NCI-H345 (cell line): ENCODE measurements at regions not wholly inside any gene's neighbourhood (a gene's known extent, or its start where the extent isn't known, plus 50 kb on each side); places are given as distances from the start of the nearest gene placed in this dataset.
"Not testable (repeated sequence)": the region's sequence is repeated elsewhere in the genome, so short reads cannot be mapped to it uniquely, and the experiment has no call there.

Experiments
- DNase-seq: peaks from one replicate; lab custom pipeline; 2025; lab: John Stamatoyannopoulos, UW

DNA sequence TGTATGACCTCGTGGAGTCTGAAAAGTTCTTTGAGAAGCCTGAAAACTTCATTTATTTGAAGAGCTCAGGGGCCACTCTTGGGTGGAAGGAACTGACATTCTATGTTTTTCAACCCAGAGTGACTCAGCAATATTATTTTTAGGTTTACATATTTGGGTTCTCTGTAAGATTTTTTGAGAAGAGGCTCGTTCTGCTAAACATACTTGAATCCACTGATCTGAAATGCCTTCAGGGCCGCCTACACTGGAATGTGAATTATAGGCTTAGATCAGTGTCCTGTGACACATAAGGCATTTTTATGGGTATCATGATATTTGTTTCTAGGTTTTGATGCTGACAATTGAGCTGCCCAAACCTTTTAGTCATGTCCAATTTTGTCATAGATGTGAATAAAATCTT lies 86.2 kb downstream of the PSAT1 start:
- no peak for DNase-seq

DNA sequence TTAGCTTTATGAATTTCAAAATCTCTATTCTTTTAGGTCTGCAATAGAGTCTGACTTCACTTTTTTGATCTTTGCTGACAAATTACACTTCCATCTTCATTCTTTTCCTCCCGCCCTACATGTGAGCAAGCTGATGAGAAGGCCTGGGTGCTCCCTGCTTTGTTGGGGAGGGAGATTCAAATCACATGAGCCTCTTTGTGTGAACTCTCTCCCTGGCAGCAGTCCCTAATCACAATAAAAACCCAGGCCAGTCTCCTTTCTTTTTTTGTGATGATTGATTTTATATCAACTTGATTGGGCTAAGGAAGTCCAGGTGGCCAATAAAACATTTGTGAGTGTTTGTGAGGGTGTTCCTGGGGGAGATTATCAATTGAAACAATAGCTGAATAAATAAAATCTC lies 89.4 kb downstream of the PSAT1 start:
- DNase-seq, result no peak

DNA sequence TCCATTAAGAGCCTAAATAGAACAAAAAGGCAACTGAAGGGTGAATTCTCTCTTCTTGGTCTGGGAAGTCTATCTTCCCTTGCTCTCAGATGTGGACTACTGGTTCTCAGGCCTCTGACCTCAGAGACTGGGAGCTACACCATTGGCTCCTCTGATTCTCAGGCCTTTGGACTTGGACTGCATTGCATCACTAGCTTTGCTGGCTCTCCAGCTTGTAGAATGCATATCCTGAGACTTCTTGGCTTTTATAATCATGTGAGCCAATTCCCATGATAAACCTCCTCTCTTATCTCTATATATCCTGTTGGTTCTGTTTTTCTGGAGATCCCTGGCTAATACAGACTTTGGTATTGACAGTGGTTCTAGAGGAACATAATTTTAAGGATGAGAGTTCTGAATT lies 89.8 kb downstream of the PSAT1 start:
- no peak for DNase-seq

DNA sequence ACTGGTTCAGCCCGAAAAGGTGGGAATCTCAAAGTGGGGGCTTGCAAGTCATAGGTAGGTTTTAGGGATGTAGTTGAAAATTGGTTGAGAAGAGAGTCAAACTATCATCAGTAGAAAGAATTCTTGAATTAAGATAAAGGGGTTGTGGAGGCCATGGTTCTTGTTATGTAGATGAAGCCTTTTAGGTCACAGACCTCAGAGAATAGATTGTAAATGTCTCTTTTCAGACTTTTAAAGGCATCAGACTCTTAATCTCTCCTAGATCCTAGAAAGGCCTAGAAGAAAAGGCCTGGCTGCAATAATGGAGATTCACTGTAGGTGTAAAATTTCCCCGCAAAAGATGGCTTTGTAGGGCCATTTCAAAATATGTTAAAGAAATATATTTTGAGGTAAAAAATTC lies 96.4 kb downstream of the PSAT1 start:
- no peak for DNase-seq

DNA sequence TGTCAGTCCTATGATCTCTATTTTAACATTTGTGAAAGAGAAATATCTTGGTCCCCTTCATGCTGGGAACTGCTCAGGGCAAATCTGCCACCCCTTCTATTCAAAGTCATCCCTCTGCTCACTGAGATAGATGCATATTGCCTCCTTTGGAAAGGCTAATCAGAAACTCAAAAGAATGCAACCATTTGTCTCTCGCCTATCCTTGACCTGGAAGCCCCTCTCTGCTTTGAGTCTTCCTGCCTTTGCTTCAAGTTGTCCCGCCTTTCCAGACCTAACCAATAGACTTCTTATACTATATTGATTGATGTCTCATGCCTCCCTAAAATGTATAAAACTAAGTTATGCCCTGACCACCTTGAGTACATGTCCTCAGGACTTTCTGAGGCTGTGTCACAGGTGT lies 97.0 kb downstream of the PSAT1 start:
- DNase-seq, result no peak

DNA sequence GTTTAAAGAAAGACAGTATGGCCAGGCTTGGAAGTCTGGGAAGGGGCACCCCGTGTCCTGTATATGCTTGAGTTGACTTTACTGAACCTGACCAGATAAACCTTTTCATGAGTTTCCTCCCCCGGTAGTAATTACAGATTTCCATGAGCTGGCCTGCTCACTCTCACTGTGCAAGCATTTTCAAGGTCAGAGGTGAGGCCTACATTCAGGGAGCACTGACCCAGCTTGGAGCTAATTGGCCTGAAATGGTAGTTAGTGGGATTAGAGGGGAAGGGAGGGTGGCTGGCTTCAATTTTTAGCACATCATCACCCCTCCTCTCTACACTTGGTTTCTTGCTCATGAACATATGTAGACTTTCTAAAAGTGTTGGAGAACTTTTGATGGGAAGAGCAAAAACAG lies 99.2 kb downstream of the PSAT1 start:
- no peak for DNase-seq

DNA sequence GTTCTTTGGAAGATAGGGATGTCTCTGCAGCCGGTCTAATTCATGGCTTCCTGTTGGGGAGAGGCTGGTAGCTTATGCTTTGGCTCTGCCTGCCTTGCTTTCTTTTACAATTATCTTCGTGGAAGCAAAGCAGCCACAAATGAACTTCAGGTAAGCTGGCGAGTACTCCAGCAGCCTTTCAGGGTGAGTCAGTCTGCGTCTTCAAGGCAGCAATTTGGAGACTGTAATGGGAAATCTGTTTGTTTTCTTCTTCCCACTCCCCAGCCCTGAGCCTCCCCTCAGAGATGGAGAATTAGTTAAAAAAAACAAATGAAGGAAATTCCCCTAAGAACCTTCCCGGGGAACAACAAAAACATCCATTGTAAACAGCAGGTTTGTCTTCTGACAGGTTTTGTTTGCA lies 100.1 kb downstream of the PSAT1 start:
- no peak for DNase-seq

DNA sequence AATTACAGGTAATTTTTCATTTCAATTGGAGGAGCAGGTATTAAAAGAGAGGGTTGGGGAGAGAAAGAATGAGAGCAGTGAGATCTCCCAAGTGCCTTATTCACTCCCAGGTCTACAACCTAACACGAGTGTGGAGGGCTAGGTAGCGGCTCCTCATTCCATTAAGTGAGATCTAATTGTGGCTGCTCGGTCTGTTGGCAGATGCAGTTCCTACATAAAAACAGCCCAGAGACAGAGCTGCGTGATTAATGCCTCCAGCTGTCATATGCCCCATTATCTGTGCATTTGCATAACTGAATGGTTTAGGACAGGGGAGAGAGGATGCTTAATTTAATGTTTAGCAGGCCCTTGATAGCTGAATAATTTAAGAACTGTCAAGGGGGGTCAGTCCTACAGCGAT lies 100.5 kb downstream of the PSAT1 start:
- DNase-seq, result no peak

DNA sequence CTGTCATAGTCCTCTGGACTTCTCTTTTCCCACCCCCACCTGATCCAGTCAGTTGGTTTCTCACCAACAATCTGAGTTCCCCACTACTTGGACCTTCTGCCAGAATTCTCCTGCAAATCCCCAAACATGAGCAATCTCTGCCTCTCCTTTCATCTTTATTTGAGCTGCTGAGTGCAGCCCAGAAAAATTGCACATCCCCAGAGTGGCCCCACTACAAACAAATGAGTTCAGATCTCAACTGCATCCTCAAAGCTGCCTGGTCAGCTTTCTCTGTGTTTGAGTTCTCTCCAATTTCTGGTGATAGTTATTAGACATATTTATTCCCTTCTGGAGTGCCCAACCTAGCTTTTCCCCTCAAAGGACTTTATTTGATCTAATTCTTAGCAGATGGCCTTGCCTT lies 102.2 kb downstream of the PSAT1 start:
- no peak for DNase-seq

DNA sequence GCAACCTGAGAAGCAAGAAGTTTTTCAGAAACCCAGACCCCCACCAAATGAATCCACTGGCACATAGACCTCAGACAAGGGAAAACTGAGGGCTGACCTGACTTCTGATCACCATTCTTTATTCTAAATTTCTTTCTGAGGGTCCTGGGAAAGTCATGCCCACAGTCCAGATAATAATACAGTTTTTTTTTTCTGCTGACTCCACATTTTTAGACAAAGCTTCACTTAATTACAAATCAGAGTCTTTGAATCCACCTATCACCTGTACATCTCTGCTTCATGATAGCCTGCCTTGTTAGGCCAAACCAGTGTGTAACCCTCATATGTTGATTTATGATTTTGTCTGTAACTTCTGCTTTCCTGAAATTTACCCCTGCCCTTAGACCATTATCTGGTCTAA lies 103.6 kb downstream of the PSAT1 start:
- DNase-seq, result no peak

DNA sequence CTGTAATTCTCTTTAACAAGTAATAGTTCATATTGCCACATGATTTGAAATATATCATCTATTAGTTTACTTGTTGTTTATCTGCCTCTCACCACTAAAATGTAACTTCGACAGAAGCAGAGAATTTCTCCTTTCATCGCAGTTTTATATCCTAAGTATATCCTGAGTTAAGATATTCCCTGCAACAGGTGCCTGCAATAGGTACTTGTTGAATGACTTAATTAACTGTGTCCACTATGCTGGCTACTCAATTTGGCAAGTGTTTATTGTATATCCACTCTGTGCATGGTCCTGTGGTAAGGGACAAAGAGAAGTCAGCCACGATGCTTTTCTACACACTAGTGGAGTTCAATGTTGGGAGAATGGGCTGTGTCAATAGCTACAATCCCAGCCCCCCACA lies 108.5 kb downstream of the PSAT1 start:
- no peak for DNase-seq

DNA sequence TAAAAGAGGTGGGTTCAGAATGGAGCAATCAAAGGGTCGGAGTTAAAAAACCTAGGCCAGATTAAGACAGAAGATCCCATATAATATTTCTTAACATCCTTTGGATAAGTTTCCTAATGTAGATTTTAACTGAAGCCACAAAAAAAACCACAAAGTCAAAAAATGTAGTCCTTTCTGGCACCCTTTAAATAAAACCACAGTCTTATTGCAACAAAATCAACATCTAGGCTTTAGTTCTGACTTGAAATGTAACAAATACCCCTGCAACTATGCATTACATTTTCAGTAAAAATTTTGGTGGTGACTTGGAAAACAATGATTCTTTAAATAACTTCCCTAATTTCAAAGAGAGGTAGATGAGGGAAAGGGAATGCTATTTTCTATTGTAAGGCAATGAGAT lies 109.2 kb downstream of the PSAT1 start:
- no peak for DNase-seq

DNA sequence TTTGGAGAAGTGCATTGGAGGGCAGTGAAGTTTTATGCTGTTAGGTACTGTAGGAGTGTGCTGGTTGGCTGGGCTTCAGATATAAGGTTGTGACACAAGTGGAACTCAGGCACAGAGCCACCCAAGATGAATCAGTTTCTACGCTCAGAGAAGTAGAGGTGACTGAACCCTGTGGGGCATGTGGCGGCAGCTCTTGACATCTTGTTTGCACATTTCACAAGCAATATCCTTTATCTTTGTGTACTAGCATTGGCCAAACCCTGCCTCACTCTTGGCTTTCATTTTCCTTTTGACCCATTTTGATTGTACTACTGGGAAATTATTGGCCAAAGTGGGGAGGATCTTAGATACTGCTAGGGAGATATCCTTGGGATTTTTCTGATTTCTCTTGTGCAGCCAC lies 110.0 kb downstream of the PSAT1 start:
- no peak for DNase-seq

DNA sequence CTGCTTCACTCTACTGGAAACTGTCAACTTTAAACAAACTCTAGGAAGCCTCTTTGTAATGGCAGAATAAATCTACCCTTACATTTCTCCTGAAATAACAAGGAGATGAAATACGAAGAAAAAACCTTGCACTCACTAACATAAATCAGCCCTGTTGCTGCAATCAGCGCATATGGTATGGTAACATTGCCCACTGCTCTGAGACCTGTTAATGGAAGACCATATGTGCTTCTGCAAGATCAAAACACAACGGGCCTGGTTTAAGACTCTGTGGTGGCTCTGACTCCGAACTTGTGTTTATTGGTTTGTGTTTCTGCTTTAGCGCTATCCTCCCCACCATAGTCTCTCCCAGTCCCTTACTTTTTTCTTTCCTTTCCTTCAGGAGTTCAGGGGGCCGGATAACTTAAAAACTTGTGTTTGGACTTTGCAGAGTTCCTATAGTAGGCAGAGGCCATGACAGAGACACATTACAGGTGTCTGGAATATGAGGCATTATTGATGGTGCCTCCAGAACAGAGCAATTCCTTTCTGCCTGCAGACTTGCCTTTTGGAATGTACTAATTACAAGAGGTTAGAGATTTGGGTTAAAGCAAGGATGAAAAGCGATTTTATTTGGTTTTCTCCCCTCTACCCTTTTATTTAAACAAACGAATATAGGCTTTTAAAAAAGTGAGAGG lies 110.8 kb downstream of the PSAT1 start:
- no peak for DNase-seq

DNA sequence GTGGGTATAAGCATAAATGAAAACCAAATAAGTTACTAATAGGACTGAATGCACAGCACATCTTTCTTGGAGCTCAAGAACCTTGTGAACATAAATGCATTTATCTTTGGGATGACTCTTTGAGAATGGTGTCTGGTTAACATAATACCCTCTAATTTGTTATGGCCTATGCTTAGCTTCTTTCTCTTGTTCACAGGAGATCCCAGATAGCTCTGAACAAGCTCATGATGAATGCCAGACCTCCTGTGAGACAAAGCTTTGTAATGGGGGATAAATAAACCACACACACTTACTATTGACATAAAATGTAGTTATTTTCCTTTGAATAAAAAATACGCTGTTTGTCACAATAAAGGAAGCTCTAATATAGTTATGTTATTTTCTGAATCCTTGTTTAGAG lies 111.5 kb downstream of the PSAT1 start:
- DNase-seq, result no peak

DNA sequence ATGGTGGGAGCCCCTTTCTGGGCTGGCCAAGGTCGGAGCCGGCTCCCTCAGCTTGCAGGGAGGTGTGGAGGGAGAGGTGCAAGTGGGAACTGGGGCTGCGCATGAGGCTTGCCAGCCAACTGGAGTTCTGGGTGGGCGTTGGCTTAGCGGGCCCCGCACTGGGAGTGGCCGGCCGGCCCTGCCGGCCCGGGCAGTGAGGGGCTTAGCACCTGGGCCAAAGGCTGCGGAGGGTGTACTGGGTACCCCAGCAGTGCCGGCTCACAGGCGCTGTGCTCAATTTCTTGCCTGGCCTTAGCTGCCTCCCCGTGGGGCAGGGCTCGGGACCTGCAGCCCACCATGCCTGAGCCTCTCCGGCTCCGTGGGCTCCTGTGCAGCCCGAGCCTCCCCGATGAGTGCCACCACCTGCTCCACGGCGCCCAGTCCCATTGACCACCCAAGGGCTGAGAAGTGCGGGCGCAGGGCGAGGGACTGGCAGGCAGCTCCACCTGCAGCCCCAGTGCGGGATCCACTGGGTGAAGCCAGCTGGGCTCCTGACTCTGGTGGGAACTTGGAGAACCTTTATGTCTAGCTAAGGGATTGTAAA lies 113.1 kb downstream of the PSAT1 start:
- DNase-seq, result not testable (repeated sequence)

DNA sequence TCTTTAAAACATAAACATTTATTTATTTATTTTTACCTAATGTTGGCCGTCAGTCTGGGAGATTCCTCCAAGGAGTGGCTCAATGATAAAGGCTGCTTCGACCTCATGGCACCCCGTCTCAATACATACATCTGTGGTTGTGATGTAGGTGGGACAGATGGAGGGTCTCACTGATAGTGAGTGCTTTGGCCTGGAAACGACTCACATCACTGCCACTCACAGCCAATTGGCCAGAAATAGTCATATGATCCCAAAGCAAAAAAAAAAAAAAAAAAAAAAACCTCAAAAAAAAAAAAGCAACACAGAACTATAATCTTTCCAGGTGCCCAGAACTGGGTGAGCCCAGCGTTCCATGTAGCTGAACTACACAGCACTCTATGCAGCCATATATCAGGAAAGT lies 125.4 kb downstream of the PSAT1 start:
- DNase-seq, result no peak

DNA sequence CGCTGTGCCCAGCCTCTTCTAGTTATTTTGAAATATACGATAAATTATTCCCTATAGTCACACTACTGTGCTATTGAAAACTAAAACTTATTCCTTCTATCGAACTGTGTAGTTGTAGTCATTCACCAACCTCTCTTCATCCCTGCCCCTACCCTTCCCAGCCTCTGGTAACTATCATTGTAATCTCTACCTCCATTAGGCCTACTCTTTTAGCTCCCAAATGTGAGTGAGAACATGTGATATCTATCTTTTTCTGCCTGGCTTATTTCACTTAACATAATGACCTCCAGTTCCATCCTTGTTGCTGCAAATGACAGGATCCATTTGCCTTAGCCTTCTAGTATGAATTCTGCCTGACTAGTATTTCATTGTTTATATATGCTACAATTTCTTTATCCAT lies 127.4 kb downstream of the PSAT1 start:
- DNase-seq, result no peak

DNA sequence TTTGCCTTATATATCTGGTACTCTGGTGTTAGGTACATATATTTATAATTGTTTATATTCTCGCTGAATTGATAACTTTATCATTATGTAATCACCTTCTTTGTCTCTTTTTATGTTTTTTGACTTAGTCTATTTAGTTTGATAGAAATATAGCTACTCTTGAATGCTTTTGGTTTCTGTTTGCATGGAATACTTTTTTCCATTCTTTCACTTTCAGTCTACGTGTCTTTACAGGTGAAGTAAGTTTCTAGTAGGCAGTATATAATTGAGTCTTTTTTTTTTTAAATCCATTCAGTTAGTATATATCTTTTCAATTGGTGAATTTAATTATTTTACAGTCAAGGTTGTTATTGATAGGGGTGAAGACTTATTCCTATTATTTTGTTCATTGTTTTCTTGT lies 131.7 kb downstream of the PSAT1 start:
- no peak for DNase-seq

DNA sequence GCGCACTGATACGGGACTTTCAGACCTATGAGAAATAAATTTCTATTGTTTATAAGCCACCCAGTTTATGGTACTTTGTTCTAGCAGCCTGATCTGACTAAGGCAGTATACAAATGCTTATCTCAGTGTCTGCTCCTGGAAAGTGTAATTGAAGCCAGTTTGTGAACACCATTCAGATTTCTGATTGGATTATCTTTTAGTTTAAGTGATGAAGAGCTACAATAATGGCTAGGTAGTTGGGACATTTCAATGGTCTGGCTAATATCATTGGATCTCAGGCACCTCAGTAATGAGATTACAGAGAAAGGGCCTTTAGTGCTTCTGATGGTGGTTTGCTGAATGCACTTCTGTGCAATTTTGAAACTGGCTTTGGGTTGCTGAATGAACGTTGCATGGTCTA lies 133.5 kb downstream of the PSAT1 start:
- no peak for DNase-seq

DNA sequence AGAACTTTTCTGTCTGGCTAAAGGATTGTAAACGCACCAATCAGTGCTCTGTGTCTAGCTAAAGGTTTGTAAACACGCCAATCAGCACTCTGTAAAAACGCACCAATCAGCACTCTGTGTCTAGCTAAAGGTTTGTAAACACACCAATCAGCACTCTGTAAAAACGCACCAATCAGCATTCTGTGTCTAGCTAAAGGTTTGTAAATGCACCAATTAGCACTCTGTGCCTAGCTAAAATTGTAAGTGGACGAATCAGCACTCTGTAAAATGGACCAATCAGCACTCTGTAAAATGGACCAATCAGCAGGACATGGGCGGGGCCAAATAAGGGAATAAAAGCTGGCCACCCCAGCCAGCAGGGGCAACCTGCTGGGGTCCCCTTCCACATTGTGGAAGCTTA lies 134.1 kb downstream of the PSAT1 start:
- not testable (repeated sequence) for DNase-seq

DNA sequence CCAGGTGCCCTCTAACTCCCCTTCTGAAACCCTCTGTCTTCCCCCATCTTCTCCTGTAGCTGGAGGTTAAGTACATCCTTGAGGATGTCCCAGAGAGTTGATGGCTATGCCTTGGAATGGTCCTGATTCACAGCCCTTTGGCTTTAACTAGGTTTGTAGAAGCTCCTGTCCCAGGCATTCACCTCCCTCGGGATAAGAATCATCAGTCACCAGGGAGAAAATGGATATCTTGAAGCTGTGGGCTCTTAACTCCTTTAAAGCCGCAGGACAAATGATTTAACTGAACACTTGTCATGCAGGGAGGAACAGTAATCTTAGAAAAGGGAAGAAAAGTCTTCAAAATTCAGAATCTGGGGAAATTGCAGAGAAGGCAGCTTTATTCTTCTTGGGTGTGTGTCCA lies 139.9 kb downstream of the PSAT1 start:
- DNase-seq, result no peak

DNA sequence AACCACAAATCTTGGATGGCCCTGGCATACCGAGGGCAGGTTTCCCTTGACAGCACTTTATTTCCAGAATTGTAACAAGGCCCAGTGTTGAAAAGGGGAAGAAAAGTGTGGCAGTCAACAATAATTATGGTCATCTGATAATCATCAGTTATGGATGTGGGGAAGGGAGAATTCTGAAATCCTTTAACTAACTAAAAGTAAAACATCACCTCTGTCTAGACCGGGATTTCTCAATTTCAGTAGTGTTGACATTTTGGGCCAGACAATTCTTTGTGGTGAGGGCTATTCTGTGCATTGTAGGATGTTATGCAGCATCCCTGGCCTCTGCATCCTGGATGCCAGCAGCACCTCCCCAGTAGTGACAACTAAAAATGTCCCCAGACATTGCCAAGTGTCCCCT lies 140.4 kb downstream of the PSAT1 start:
- DNase-seq, result no peak

DNA sequence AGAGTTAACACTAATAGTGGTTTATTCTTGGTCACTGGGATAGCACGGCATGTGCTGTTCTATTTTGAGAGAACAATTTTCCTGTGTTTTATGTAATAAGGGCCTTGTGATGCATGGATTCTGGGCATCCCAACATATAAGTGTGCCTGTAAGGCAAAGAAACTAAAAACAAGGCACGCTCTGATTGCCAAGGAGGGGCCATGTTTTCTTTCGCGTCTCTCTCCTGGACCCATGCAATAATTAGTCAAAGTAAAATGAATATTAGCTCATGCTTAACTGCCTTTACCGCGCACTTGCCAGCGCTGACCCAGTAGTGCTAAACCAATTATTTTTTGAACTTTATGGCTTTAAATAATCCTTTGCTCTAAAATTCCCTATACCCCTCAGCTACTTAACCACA lies 140.9 kb downstream of the PSAT1 start:
- DNase-seq, result no peak
